GM21717 (cell line): ENCODE measurements at regions not wholly inside any gene's neighbourhood (a gene's known extent, or its start where the extent isn't known, plus 50 kb on each side); places are given as distances from the start of the nearest gene placed in this dataset.
"Not testable (repeated sequence)": the region's sequence is repeated elsewhere in the genome, so short reads cannot be mapped to it uniquely, and the experiment has no call there.

Experiments
- ATAC-seq: cut with Tn5 transposase; IDR thresholded peaks from one replicate; pipeline ENCODE4 v1.9.1; 2021; ENCODE audit warnings: mild to moderate bottlenecking, moderate library complexity; ENCODE audit not compliant: unreplicated experiment

GRCh38 chr3:135539854-135540253, 425.7 kb upstream of the PPP2R3A start:
- no peak for ATAC-seq

GRCh38 chr3:135549928-135550494, 415.5 kb upstream of the PPP2R3A start:
- ATAC-seq: no peak

- ATAC-seq: no peak
Observed at GRCh38 chr3:135556174-135556573, 409.4 kb upstream of the PPP2R3A start.

GRCh38 chr3:135558150-135558783, 407.3 kb upstream of the PPP2R3A start:
- ATAC-seq: no peak

- ATAC-seq: no peak
Observed at GRCh38 chr3:135558906-135559305, 406.6 kb upstream of the PPP2R3A start.

- no peak for ATAC-seq
Observed at GRCh38 chr3:135559802-135560201, 405.7 kb upstream of the PPP2R3A start.

GRCh38 chr3:135560847-135561246, 404.7 kb upstream of the PPP2R3A start:
- ATAC-seq: no peak

- no peak for ATAC-seq
Observed at GRCh38 chr3:135564696-135565095, 400.8 kb upstream of the PPP2R3A start.

GRCh38 chr3:135565546-135565945, 400.0 kb upstream of the PPP2R3A start:
- no peak for ATAC-seq

- ATAC-seq: no peak
Observed at GRCh38 chr3:135567223-135567622, 398.3 kb upstream of the PPP2R3A start.

GRCh38 chr3:135576751-135577150, 388.8 kb upstream of the PPP2R3A start:
- ATAC-seq: no peak

GRCh38 chr3:135581806-135582205, 383.7 kb upstream of the PPP2R3A start:
- no peak for ATAC-seq

- no peak for ATAC-seq
Observed at GRCh38 chr3:135582800-135583199, 382.7 kb upstream of the PPP2R3A start.

GRCh38 chr3:135596563-135596962, 369.0 kb upstream of the PPP2R3A start:
- ATAC-seq: no peak

GRCh38 chr3:135597855-135598254, 367.7 kb upstream of the PPP2R3A start:
- ATAC-seq: no peak

- ATAC-seq: no peak
Observed at GRCh38 chr3:135598597-135598996, 366.9 kb upstream of the PPP2R3A start.

GRCh38 chr3:135604512-135604911, 361.0 kb upstream of the PPP2R3A start:
- ATAC-seq: not testable (repeated sequence)

- no peak for ATAC-seq
Observed at GRCh38 chr3:135618123-135618522, 347.4 kb upstream of the PPP2R3A start.

- no peak for ATAC-seq
Observed at GRCh38 chr3:135621184-135621920, 344.2 kb upstream of the PPP2R3A start.

- no peak for ATAC-seq
Observed at GRCh38 chr3:135622215-135622614, 343.3 kb upstream of the PPP2R3A start.

- no peak for ATAC-seq
Observed at GRCh38 chr3:135622656-135623055, 342.9 kb upstream of the PPP2R3A start.

- no peak for ATAC-seq
Observed at GRCh38 chr3:135623558-135623957, 342.0 kb upstream of the PPP2R3A start.
